HepG2 (cell line): ENCODE measurements at regions not wholly inside any gene's neighbourhood (a gene's known extent, or its start where the extent isn't known, plus 50 kb on each side); places are given as distances from the start of the nearest gene placed in this dataset.

Experiments used
- ATAC-seq: fragments of 200-7000 bp; cut with Tn5 transposase; 3 replicates; pipeline ENCODE4 v1.9.1; 2020; ENCODE audit warnings: mild to moderate bottlenecking, moderate library complexity
- BruUV-seq: library from RNA; stranded (reverse); fragments of 400-500 nt; replicated peaks from 2 replicates; lab custom pipeline; 2021; lab: Mats Ljungman, UMichigan
- CTCF ChIA-PET: fragments of 300-600 bp; formaldehyde crosslinking; extraction: SDS; loops from one replicate; lab custom pipeline; 2021; ENCODE audit warnings: low total read pairs, inconsistent platforms, low intra/inter-chr PET ratio; lab: Yijun Ruan, JAX
- POLR2A ChIA-PET: fragments of 350-600 bp; sonication (Branson Sonifier 250); formaldehyde crosslinking; loops from one replicate; lab custom pipeline; 2020; ENCODE audit warnings: antibody characterized with exemption, inconsistent platforms; lab: Yijun Ruan, JAX
- DNase-seq: peaks from one replicate; pipeline ENCODE4 v3.0.0-alpha.2; 2015; ENCODE audit warnings: low spot score
- FAIRE-seq: peaks from 3 replicates; lab custom pipeline; 2011; peaks lifted over from hg19 to GRCh38; lab: Jason Lieb, UNC
- H2AFZ ChIP-seq: one replicate; pipeline ENCODE4 v1.6.1; 2011; ENCODE audit warnings: low read length, inconsistent platforms
- H3K27ac ChIP-seq: fragments of 300-600 bp; 3 replicates; pipeline ENCODE4 v1.8.0; 2011; ENCODE audit warnings: mixed run types, mild to moderate bottlenecking, mixed read lengths, low read length, inconsistent platforms; ENCODE audit not compliant: insufficient read depth; ENCODE audit errors: extremely low read length
- H3K27me3 ChIP-seq, 2 experiments: fragments of 200-600 bp in 1 of 2; 2 replicates in 1 of 2; 3 replicates in 1 of 2; pipeline versions ENCODE4 v1.6.0 to v1.8.0; 2011; ENCODE audit warnings: low read length in 2 of 2, mild to moderate bottlenecking in 2 of 2, moderate library complexity in 2 of 2, inconsistent platforms in 1 of 2; ENCODE audit not compliant: insufficient read depth in 2 of 2, control insufficient read depth in 1 of 2
- H3K36me3 ChIP-seq, 2 experiments: fragments of 200-600 bp in 1 of 2; replicated peaks in 1 of 2; 2 replicates in 1 of 2; 3 replicates in 1 of 2; pipeline versions ENCODE4 v1.5.1 to v1.8.0; 2011; ENCODE audit warnings: low read length in 2 of 2, inconsistent platforms in 1 of 2; ENCODE audit not compliant: insufficient read depth in 2 of 2, control insufficient read depth in 1 of 2
- H3K4me1 ChIP-seq: 2 replicates; pipeline ENCODE4 v1.5.1; 2012; ENCODE audit warnings: low read length, inconsistent platforms; ENCODE audit not compliant: insufficient read depth
- H3K4me2 ChIP-seq: 2 replicates; pipeline ENCODE4 v1.6.0; 2011; ENCODE audit warnings: low read depth, low read length, inconsistent platforms
- H3K4me3 ChIP-seq, 3 experiments: fragments of 200-600 bp in 1 of 3; sonication (generic), shearing (Covaris generic) in 1 of 3; replicated peaks in 1 of 3; 2 replicates each; pipeline ENCODE4 v1.5.1; 2011 to 2016; ENCODE audit warnings: low read length in 3 of 3, inconsistent platforms in 2 of 3, low read depth in 2 of 3, mild to moderate bottlenecking in 2 of 3, control low read depth in 1 of 3, mixed read lengths in 1 of 3; ENCODE audit not compliant: insufficient read depth in 1 of 3
- H3K79me2 ChIP-seq: one replicate; pipeline ENCODE4 v1.6.1; 2011; ENCODE audit warnings: low read length, inconsistent platforms; ENCODE audit not compliant: insufficient read depth
- H3K9ac ChIP-seq: 2 replicates; pipeline ENCODE4 v1.6.0; 2011; ENCODE audit warnings: mild to moderate bottlenecking, low read depth, low read length, inconsistent platforms; ENCODE audit not compliant: insufficient read depth
- H3K9me3 ChIP-seq: 2 replicates; pipeline ENCODE4 v1.5.1; 2012; ENCODE audit warnings: mild to moderate bottlenecking, low read length
- H4K20me1 ChIP-seq: 2 replicates; pipeline ENCODE4 v1.6.0; 2011; ENCODE audit warnings: inconsistent platforms, mild to moderate bottlenecking, low read length, moderate library complexity; ENCODE audit not compliant: insufficient read depth
- ATF5 ChIP-seq: sonication (generic); formaldehyde crosslinking; IDR thresholded peaks from 2 replicates; pipeline ENCODE4 v1.4.0; 2020; ENCODE audit warnings: mild to moderate bottlenecking, low read depth, missing genetic modification reagents
- CREB1 ChIP-seq, 2 experiments: fragments of 450-650 bp in 1 of 2; IDR thresholded peaks; 2 replicates each; pipeline ENCODE4 v1.6.1; 2016 to 2017; ENCODE audit warnings: control low read depth in 1 of 2, mild to moderate bottlenecking in 1 of 2, missing compliant biosample characterization in 1 of 2, missing genetic modification characterization in 1 of 2
- FIP1L1 ChIP-seq: fragments of 200-400 bp; formaldehyde crosslinking; IDR thresholded peaks from 2 replicates; pipeline ENCODE4 v1.6.1; 2018; ENCODE audit warnings: low read depth, mild to moderate bottlenecking, low read length, moderate library complexity, borderline replicate concordance; ENCODE audit not compliant: insufficient read depth
- HOXA7 ChIP-seq: sonication (generic); formaldehyde crosslinking; IDR thresholded peaks from 2 replicates; pipeline ENCODE4 v1.8.1; 2022; ENCODE audit warnings: mild to moderate bottlenecking, missing genetic modification reagents, moderate library complexity
- HOXD1 ChIP-seq: sonication (generic); formaldehyde crosslinking; IDR thresholded peaks from 2 replicates; pipeline ENCODE4 v1.5.0; 2020; ENCODE audit warnings: missing genetic modification reagents
- KMT2A ChIP-seq: sonication (generic); formaldehyde crosslinking; IDR thresholded peaks from 2 replicates; pipeline ENCODE4 v1.4.0; 2020; ENCODE audit warnings: missing genetic modification reagents
- TBX2 ChIP-seq: sonication (generic); formaldehyde crosslinking; IDR thresholded peaks from 2 replicates; pipeline ENCODE4 v1.5.0; 2020; ENCODE audit warnings: missing genetic modification reagents, mild to moderate bottlenecking, borderline replicate concordance
- ZNF274 ChIP-seq: sonication (generic); formaldehyde crosslinking; IDR thresholded peaks from 2 replicates; pipeline ENCODE4 v1.5.1; 2020; ENCODE audit warnings: mild to moderate bottlenecking, missing genetic modification reagents
- ZNF550 ChIP-seq: sonication (generic); formaldehyde crosslinking; IDR thresholded peaks from 2 replicates; pipeline ENCODE4 v1.4.0; 2020; ENCODE audit warnings: mild to moderate bottlenecking, missing genetic modification reagents, borderline replicate concordance
- ZNF780A ChIP-seq: sonication (generic); formaldehyde crosslinking; IDR thresholded peaks from 2 replicates; pipeline ENCODE4 v1.8.0; 2022; ENCODE audit warnings: mild to moderate bottlenecking, missing genetic modification reagents, moderate library complexity
- ZSCAN20 ChIP-seq: sonication (generic); formaldehyde crosslinking; IDR thresholded peaks from 2 replicates; pipeline ENCODE4 v1.4.0; 2020; ENCODE audit warnings: missing genetic modification reagents, mild to moderate bottlenecking, borderline replicate concordance
- WGBS: methylation state at CpG from one replicate; pipeline ENCODE4 v1.1.6; 2017; ENCODE audit warnings: low lambda C conversion rate; 5-methylcytosine and 5-hydroxymethylcytosine counted together
- in situ Hi-C: cut with HindIII; loops from 2 replicates; pipeline ENCODE4 v1.10.0; 2017; ENCODE audit warnings: low pct_unique_long_range_greater_than_20kb; ENCODE audit not compliant: extremely low pct_ligation_motif_present
- intact Hi-C: fragments of 100-400 bp; cut with micrococcal nuclease; formaldehyde crosslinking; loops from one replicate; pipeline ENCODE4 v1.10.0; 2022; ENCODE audit not compliant: unreplicated experiment
- TF ChIP-seq, protein P1 (sequence below): fragments of 450-650 bp; IDR thresholded peaks from 2 replicates; pipeline ENCODE4 v1.6.1; 2017; ENCODE audit warnings: mild to moderate bottlenecking

DNA sequence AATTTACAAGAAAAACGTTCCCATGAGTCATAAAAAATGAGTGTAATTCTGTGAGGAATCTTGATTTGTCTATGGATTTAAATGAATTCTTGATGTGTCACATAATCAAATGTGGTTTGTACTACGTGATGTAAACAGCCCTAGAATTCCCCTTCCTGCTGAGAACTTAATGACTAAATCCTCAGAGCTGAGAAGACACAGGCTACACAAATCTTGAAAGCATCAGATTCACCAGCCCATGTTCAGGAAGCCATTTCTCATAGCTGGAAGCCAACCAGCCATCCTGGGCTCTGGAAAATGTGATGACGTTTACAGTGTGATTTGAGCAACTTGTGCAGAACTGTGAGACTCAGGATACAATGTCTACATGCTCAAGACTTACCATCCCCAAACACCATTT is 193.7 kb upstream of the MME start:
- in situ Hi-C loops (no loop called here), intact Hi-C loops (no loop called here)
- Histone ChIP-seq H3K4me3 (no peak overlapping the region), H3K9me3 (peaks cover 32% of the 10 kb centered on the region), H3K4me1 (no peaks in the 10 kb centered on the region), H2AFZ (no peak overlapping the region), H3K4me2 (no peak overlapping the region), H3K27me3 (no peaks in the 10 kb centered on the region), H3K79me2 (no peaks in the 10 kb centered on the region), H3K9ac (no peak overlapping the region), H3K36me3 (no peaks in the 10 kb centered on the region), H4K20me1 (no peaks in the 10 kb centered on the region), H3K27ac (no peak overlapping the region)
- FAIRE-seq: no peak
- DNase-seq: no peak
- ChIA-PET CTCF (no interaction called here), POLR2A (no interaction called here)
- TF ChIP-seq ZNF274 (CRISPR knock-in tag) (no peak), CREB1 (IDR thresholded peaks at IDR 0.05) (0 out of 2 replicates have a peak, but pooled peaks have one; percentile 22), CREB1 (CRISPR knock-in tag; IDR thresholded peaks at IDR 0.05) (no peak), KMT2A (CRISPR knock-in tag) (no peak)
- BruUV-seq: no TSS peak
- WGBS: 3% methylated on average over 3 of the region's 3 CpGs
- ATAC-seq: no peak

DNA sequence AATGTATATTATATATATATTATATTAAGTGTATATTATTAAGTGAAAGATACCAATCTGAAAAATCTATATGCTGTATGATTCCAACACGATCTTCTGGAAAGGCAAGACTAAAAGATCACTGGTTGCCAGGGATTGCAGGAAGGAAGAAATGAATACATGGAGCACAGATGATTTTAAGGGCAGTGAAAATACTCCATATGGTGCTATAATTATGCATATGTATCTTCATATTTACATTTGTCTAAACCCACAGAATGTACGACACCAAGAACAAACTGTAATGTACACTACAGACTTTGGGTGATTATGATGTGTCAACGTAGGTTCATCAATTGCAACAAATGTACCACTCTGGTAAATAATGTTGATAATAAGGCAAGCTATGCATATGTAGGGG is 194.7 kb upstream of the MME start:
- CTCF ChIA-PET: no interaction called here
- no TSS peak for BruUV-seq

More for the DNA sequence above, 194.7 kb upstream of the MME start:
- Histone ChIP-seq H3K36me3 (no peaks in the 10 kb centered on the region), H3K4me3 (no peak overlapping the region), H3K27ac (no peak overlapping the region), H3K27me3 (no peaks in the 10 kb centered on the region), H3K4me1 (no peaks in the 10 kb centered on the region), H3K4me2 (no peak overlapping the region), H4K20me1 (no peaks in the 10 kb centered on the region), H3K9ac (no peak overlapping the region), H2AFZ (no peak overlapping the region)
- WGBS: 4% methylated on average over 3 of the region's 3 CpGs
- intact Hi-C loops (no loop called here), in situ Hi-C loops (no loop called here)
- POLR2A ChIA-PET: no interaction called here
- no peak for ATAC-seq
- no peak for FAIRE-seq
- DNase-seq: no peak
- no peak for TF ChIP-seq HOXD1
- no peak for TF ChIP-seq FIP1L1
- TF ChIP-seq, protein P1, sequence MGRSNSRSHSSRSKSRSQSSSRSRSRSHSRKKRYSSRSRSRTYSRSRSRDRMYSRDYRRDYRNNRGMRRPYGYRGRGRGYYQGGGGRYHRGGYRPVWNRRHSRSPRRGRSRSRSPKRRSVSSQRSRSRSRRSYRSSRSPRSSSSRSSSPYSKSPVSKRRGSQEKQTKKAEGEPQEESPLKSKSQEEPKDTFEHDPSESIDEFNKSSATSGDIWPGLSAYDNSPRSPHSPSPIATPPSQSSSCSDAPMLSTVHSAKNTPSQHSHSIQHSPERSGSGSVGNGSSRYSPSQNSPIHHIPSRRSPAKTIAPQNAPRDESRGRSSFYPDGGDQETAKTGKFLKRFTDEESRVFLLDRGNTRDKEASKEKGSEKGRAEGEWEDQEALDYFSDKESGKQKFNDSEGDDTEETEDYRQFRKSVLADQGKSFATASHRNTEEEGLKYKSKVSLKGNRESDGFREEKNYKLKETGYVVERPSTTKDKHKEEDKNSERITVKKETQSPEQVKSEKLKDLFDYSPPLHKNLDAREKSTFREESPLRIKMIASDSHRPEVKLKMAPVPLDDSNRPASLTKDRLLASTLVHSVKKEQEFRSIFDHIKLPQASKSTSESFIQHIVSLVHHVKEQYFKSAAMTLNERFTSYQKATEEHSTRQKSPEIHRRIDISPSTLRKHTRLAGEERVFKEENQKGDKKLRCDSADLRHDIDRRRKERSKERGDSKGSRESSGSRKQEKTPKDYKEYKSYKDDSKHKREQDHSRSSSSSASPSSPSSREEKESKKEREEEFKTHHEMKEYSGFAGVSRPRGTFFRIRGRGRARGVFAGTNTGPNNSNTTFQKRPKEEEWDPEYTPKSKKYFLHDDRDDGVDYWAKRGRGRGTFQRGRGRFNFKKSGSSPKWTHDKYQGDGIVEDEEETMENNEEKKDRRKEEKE: no peak
- no peak for TF ChIP-seq ATF5 (CRISPR knock-in tag)
- no peak for TF ChIP-seq TBX2 (CRISPR knock-in tag)
- no peak for TF ChIP-seq HOXA7 (CRISPR knock-in tag)
- TF ChIP-seq ZNF780A (CRISPR knock-in tag): no peak
- no peak for TF ChIP-seq ZSCAN20 (CRISPR knock-in tag)
- no peak for TF ChIP-seq ZNF550 (CRISPR knock-in tag)
- TF ChIP-seq, all 625 proteins: peak for 0
- Histone ChIP-seq H3K9me3 (peaks cover 28% of the 10 kb centered on the region), H3K79me2 (no peaks in the 10 kb centered on the region)
